ENCODE measurements at regions not wholly inside any gene's neighbourhood (a gene's known extent, or its start where the extent isn't known, plus 50 kb on each side); places are given as distances from the start of the nearest gene placed in this dataset.

GRCh38 chr6:168385037-168385759, 55.8 kb upstream of the SMOC2 start:
- Histone ChIP-seq H3K79me2 (ENCODE audit: insufficient read depth, low read length) (no peaks in the 10 kb centered on the region), H3K9me3 (ENCODE audit: insufficient read depth, low read depth, low read length) (peaks cover 44% of the 10 kb centered on the region; the same call in 1 of the 2 replicates), H3K9me2 (replicated peaks; ENCODE audit: low read depth, low read length) (no peaks in the 10 kb centered on the region), H3K27me3 (ENCODE audit: insufficient read depth, low read length, poor library complexity, severe bottlenecking) (no peaks in the 10 kb centered on the region), H3F3A (ENCODE audit: low read depth) (no peaks in the 10 kb centered on the region; the same call in 1 of the 2 replicates), H2AFZ (ENCODE audit: low read length) (no peak overlapping the region), H3K9ac (ENCODE audit: low read depth, low read length, poor library complexity, severe bottlenecking) (no peak overlapping the region), H3K4me1 (ENCODE audit: insufficient read depth, low read length, poor library complexity, severe bottlenecking) (no peaks in the 10 kb centered on the region), H3K4me3 (ENCODE audit: low read length, poor library complexity, severe bottlenecking) (no peak overlapping the region), H3K4me2 (ENCODE audit: low read depth, low read length, poor library complexity, severe bottlenecking) (no peak overlapping the region), H3K36me3 (ENCODE audit: insufficient read depth, low read length) (no peaks in the 10 kb centered on the region), H4K20me1 (ENCODE audit: insufficient read depth, low read length, poor library complexity, severe bottlenecking) (no peaks in the 10 kb centered on the region)
- TF ChIP-seq EZH2phosphoT487 (IDR thresholded peaks at IDR 0.05; ENCODE audit: borderline replicate concordance) = no peak

GRCh38 chr6:168385858-168386735, 54.9 kb upstream of the SMOC2 start:
- H4K20me1 ChIP-seq (ENCODE audit: insufficient read depth, low read length, poor library complexity, severe bottlenecking) = no peaks in the 10 kb centered on the region
- no peak overlapping the region for H2AFZ ChIP-seq (ENCODE audit: low read length)
- no peaks in the 10 kb centered on the region; the same call in 1 of the 2 replicates for H3F3A ChIP-seq (ENCODE audit: low read depth)
- no peaks in the 10 kb centered on the region for H3K9me2 ChIP-seq (replicated peaks; ENCODE audit: low read depth, low read length)
- H3K4me3 ChIP-seq (ENCODE audit: low read length, poor library complexity, severe bottlenecking) = no peak overlapping the region
- no peaks in the 10 kb centered on the region for H3K4me1 ChIP-seq (ENCODE audit: insufficient read depth, low read length, poor library complexity, severe bottlenecking)
- no peak for TF ChIP-seq CTCF (conservative IDR thresholded peaks at IDR 0.05; ENCODE audit: low read length)
- TF ChIP-seq EZH2phosphoT487 (IDR thresholded peaks at IDR 0.05; ENCODE audit: borderline replicate concordance) = no peak
- H3K9me3 ChIP-seq (ENCODE audit: insufficient read depth, low read depth, low read length) = peaks cover 39% of the 10 kb centered on the region; the same call in 1 of the 2 replicates
- no peaks in the 10 kb centered on the region for H3K27me3 ChIP-seq (ENCODE audit: insufficient read depth, low read length, poor library complexity, severe bottlenecking)
- no peak overlapping the region for H3K4me2 ChIP-seq (ENCODE audit: low read depth, low read length, poor library complexity, severe bottlenecking)
- H3K79me2 ChIP-seq (ENCODE audit: insufficient read depth, low read length) = no peaks in the 10 kb centered on the region
- H3K9ac ChIP-seq (ENCODE audit: low read depth, low read length, poor library complexity, severe bottlenecking) = no peak overlapping the region
- H3K36me3 ChIP-seq (ENCODE audit: insufficient read depth, low read length) = no peaks in the 10 kb centered on the region

- Histone ChIP-seq H3K27me3 (ENCODE audit: insufficient read depth, low read length, poor library complexity, severe bottlenecking) (no peaks in the 10 kb centered on the region), H3K36me3 (ENCODE audit: insufficient read depth, low read length) (no peaks in the 10 kb centered on the region), H4K20me1 (ENCODE audit: insufficient read depth, low read length, poor library complexity, severe bottlenecking) (no peaks in the 10 kb centered on the region), H3K79me2 (ENCODE audit: insufficient read depth, low read length) (no peaks in the 10 kb centered on the region), H3K4me1 (ENCODE audit: insufficient read depth, low read length, poor library complexity, severe bottlenecking) (no peaks in the 10 kb centered on the region), H3K9me3 (ENCODE audit: insufficient read depth, low read depth, low read length) (peaks cover 34% of the 10 kb centered on the region; the same call in 1 of the 2 replicates), H3K9me2 (replicated peaks; ENCODE audit: low read depth, low read length) (no peaks in the 10 kb centered on the region), H3K4me3 (ENCODE audit: low read length, poor library complexity, severe bottlenecking) (no peak overlapping the region), H3F3A (ENCODE audit: low read depth) (no peaks in the 10 kb centered on the region; the same call in 1 of the 2 replicates), H2AFZ (ENCODE audit: low read length) (no peak overlapping the region), H3K4me2 (ENCODE audit: low read depth, low read length, poor library complexity, severe bottlenecking) (no peak overlapping the region), H3K9ac (ENCODE audit: low read depth, low read length, poor library complexity, severe bottlenecking) (no peak overlapping the region)
- TF ChIP-seq CTCF (conservative IDR thresholded peaks at IDR 0.05; ENCODE audit: low read length) (no peak), EZH2phosphoT487 (IDR thresholded peaks at IDR 0.05; ENCODE audit: borderline replicate concordance) (no peak)
These were observed 54.0 kb upstream of the SMOC2 start for GRCh38 chr6:168386973-168387372.

Data from Loucy (cell line).